Pancreas (tissue), 10 donors: ENCODE measurements at regions not wholly inside any gene's neighbourhood (a gene's known extent, or its start where the extent isn't known, plus 50 kb on each side); places are given as distances from the start of the nearest gene placed in this dataset.
"Not testable (repeated sequence)": the region's sequence is repeated elsewhere in the genome, so short reads cannot be mapped to it uniquely, and the experiment has no call there.

ENCODE experiments used
- ATAC-seq, 4 donors: fragments of 200-7000 bp; cut with Tn5 transposase; one replicate each; pipeline versions ENCODE4 v1.8.0 to v1.9.1; 2020; ENCODE audit warnings: mild to moderate bottlenecking in 4 of 4, moderate library complexity in 4 of 4
- DNase-seq, 6 donors: peaks; one replicate each; pipeline ENCODE4 v3.0.0-alpha.2; 2020
- FAIRE-seq: peaks from 2 replicates; lab custom pipeline; 2012; peaks lifted over from hg19 to GRCh38; lab: Jason Lieb, UNC
- H3K27ac ChIP-seq, 4 donors: fragments of 200-600 bp; sonication (generic); 1 replicate in 3 of 4; 2 replicates in 1 of 4; pipeline versions ENCODE4 v1.5.0 to v1.8.0; 2020
- H3K27me3 ChIP-seq, 4 donors: fragments of 200-600 bp; one replicate each; pipeline ENCODE4 v1.8.0; 2021
- H3K36me3 ChIP-seq, 3 donors: fragments of 200-600 bp; sonication (generic) in 1 of 3; one replicate each; pipeline versions ENCODE4 v1.5.0 to v1.8.0; 2020 to 2021
- H3K4me1 ChIP-seq, 3 donors: fragments of 200-600 bp; one replicate each; pipeline ENCODE4 v1.8.0; 2021
- H3K4me3 ChIP-seq, 4 donors: fragments of 200-600 bp; sonication (generic) in 2 of 4; one replicate each; pipeline versions ENCODE4 v1.5.0 to v1.8.0; 2020 to 2021
- H3K9me3 ChIP-seq, 4 donors: fragments of 200-600 bp; one replicate each; pipeline ENCODE4 v1.8.0; 2021
- WGBS, 2 donors: extraction: QIAGEN DNeasy Blood & Tissue Kit; methylation state at CpG; one replicate each; pipeline ENCODE4 v1.1.7; 2013; 5-methylcytosine and 5-hydroxymethylcytosine counted together
- intact Hi-C, 3 donors: fragments of 100-400 bp; cut with DNase I; formaldehyde crosslinking; loops; one replicate each; pipeline versions ENCODE4 v1.11.1 to v1.14.2; 2022
- TF ChIP-seq, protein P1 (sequence below), 4 donors: fragments of 200-600 bp; sonication (generic) in 3 of 4; IDR thresholded peaks; one replicate each; pipeline versions ENCODE4 v1.5.0 to v1.8.0; 2021; ENCODE audit warnings: antibody characterized with exemption in 4 of 4
- donor health status: healthy with polysubstance abuse.
- donor health status: DM: no; HTN: no; CAD: no; lungs with moderate emphysema.
- donor health status: DM: no; HTN: no; CAD: no.
- donor health status: control.
- donor health status: control.
- donor health status: Bipolar disorder and iron deficiency.
- donor health status: DM: yes; HTN: yes; CAD: no.
- donor health status: DM: no; HTN: no; CAD: no.
- donor health status: DM: no; HTN: no; CAD: no.
- donor health status: DM: yes; HTN: yes; CAD: no.

DNA sequence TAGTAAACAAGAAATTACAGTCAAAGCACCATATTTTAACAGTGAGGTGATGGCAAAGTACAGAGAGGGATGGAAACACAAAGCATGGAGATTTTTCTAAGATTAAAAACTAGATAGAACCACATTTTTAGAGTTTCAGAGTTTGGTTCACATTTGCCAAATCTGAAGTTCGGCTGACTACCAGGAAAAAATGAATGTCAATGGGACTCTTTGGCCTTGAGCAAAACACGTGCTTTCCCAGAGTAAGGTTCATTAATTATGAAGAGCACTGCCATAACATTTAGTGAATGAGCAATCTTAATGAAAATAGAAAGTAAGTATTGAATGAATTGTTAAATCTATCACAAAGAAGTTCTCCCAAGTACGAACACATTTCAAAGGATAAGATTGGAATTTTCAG lies 571.2 kb upstream of the VRK2 start:
- Histone ChIP-seq H3K27ac (no peak overlapping the region), H3K4me3 (no peak overlapping the region), H3K4me1 (no peaks in the 10 kb centered on the region), H3K9me3 (no peaks in the 10 kb centered on the region), H3K27me3 (no peaks in the 10 kb centered on the region), H3K36me3 (no peaks in the 10 kb centered on the region)
- TF ChIP-seq, protein P1, sequence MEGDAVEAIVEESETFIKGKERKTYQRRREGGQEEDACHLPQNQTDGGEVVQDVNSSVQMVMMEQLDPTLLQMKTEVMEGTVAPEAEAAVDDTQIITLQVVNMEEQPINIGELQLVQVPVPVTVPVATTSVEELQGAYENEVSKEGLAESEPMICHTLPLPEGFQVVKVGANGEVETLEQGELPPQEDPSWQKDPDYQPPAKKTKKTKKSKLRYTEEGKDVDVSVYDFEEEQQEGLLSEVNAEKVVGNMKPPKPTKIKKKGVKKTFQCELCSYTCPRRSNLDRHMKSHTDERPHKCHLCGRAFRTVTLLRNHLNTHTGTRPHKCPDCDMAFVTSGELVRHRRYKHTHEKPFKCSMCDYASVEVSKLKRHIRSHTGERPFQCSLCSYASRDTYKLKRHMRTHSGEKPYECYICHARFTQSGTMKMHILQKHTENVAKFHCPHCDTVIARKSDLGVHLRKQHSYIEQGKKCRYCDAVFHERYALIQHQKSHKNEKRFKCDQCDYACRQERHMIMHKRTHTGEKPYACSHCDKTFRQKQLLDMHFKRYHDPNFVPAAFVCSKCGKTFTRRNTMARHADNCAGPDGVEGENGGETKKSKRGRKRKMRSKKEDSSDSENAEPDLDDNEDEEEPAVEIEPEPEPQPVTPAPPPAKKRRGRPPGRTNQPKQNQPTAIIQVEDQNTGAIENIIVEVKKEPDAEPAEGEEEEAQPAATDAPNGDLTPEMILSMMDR (IDR thresholded peaks at IDR 0.05): no peak
- no peak for ATAC-seq
- WGBS, 2 donors: 50 to 56% methylated on average over 3 of the region's 3 CpGs
- no peak for DNase-seq
- intact Hi-C loops: no loop called here
- no peak for FAIRE-seq

DNA sequence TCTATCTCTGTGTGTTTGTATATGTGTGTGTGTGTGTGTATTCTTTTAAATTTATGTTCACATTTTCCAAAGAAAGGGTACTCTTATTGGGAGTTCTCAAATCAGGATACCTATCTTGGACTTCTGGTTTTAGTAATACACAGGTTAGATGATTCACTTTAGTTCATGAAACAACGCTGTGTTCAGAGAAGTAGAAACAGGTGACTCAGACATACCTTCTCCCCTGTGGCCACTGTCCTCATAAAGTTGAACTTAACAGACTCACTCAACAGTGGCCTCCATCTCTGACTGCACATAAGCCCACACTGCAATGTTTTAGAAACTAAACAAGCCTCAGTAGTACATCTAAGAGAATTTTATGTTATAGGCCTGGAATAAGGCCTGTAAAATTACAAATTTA lies 566.6 kb upstream of the VRK2 start:
- DNase-seq (no peak), FAIRE-seq (no peak), ATAC-seq (no peak)
- intact Hi-C loops: no loop called here
- H3K4me3 ChIP-seq: no peak overlapping the region
- H3K27ac ChIP-seq: no peak overlapping the region
- 73 to 76% methylated on average over 1 of the region's 1 CpG for WGBS, 2 donors
- no peaks in the 10 kb centered on the region for H3K9me3 ChIP-seq
- no peaks in the 10 kb centered on the region for H3K27me3 ChIP-seq
- no peaks in the 10 kb centered on the region for H3K36me3 ChIP-seq
- TF ChIP-seq, protein P1 (IDR thresholded peaks at IDR 0.05): no peak
- no peaks in the 10 kb centered on the region for H3K4me1 ChIP-seq

DNA sequence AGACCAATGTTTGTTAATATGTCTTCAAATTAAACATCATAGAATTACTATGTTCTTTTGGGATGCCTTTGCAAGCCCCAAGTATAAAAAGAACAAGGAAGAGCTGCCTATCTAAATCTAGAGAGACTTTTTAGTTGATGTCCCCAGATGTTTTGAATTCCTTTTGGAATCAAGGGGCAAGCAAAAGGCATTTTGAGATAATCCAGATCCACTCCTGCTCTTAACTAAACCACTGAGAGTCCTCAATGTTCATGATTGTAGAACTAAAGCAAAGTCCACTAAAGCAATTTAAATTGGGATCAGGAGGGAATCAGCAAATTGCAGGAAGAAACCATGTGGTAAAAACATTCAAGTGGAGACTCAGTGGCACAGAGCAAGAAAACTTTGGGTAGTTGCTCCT lies 558.5 kb upstream of the VRK2 start:
- no peak overlapping the region for H3K27ac ChIP-seq
- no peak overlapping the region for H3K4me3 ChIP-seq
- H3K36me3 ChIP-seq: no peaks in the 10 kb centered on the region
- DNase-seq (no peak), ATAC-seq (no peak), FAIRE-seq (no peak)
- no peaks in the 10 kb centered on the region for H3K27me3 ChIP-seq
- TF ChIP-seq, protein P1 (IDR thresholded peaks at IDR 0.05): no peak
- no peaks in the 10 kb centered on the region for H3K4me1 ChIP-seq
- intact Hi-C loops: no loop called here
- no peaks in the 10 kb centered on the region for H3K9me3 ChIP-seq

DNA sequence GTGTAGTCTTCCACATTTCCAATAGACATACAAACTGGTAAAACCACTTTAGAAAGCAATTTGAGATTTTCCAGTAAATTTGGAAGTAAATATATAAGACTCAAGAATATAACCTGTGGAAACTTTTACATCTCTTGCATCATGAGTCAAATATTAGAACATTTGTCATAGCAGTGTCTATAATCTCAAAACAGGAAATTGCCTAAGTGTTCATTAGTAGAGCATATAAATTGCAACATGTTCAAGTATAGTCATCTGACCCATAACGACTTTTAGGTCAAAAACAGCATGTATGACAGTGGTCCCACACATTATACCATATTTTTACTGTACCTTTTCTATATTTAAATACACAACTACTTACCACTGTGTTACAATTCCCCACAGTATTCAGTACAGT lies 555.9 kb upstream of the VRK2 start:
- ATAC-seq: no peak
- 67 to 73% methylated on average over 1 of the region's 1 CpG for WGBS, 2 donors
- H3K27ac ChIP-seq: no peak overlapping the region
- no peaks in the 10 kb centered on the region for H3K36me3 ChIP-seq
- H3K9me3 ChIP-seq: no peaks in the 10 kb centered on the region
- no peak overlapping the region for H3K4me3 ChIP-seq
- H3K27me3 ChIP-seq: no peaks in the 10 kb centered on the region
- no peak for DNase-seq
- FAIRE-seq: no peak
- no peaks in the 10 kb centered on the region for H3K4me1 ChIP-seq
- intact Hi-C loops: no loop called here
- TF ChIP-seq, protein P1 (IDR thresholded peaks at IDR 0.05): no peak

DNA sequence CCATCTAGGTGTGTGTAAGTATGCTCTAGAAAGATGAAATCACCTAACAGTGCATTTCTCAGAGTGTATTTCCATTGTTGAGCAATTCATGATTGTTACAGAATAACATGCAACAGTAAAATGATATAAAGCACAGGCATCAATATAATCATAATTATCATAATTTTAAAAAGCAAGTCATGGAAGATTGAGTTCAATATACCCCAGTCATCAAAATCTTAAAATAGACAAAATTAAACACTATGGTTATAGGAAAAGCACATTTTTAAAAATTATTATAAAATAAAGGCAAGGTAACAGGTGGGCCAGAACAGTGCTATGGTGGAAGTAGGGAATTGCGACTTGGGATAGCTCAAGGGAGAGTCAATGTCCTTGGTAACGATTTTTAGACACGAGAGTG lies 555.4 kb upstream of the VRK2 start:
- 84 to 91% methylated on average over 3 of the region's 3 CpGs for WGBS, 2 donors

DNA sequence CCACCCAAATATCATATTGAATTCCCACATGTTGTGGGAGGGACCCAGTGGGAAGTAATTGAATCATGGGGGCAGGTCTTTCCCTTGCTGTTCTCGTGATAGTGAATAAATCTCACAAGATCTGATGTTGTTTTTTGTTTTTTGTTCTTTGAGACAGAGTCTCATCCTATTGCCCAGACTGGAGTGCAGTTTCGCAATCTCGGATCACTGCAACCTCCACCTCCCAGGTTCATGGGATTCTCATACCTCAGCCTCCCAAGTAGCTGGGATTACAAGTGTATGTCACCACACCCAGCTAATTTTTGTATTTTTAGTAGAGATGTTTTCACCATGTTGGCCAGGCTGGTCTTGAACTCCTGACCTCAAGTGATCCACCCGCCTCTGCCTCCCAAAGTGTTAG lies 552.6 kb upstream of the VRK2 start:
- FAIRE-seq, H3K27ac ChIP-seq, H3K4me3 ChIP-seq, H3K27me3 ChIP-seq, intact Hi-C loops, H3K9me3 ChIP-seq, ATAC-seq, DNase-seq, H3K4me1 ChIP-seq, H3K36me3 ChIP-seq: not testable (repeated sequence)
- WGBS, 2 donors: 76 to 91% methylated on average over 4 of the region's 4 CpGs

More for the DNA sequence above, 555.4 kb upstream of the VRK2 start:
- Histone ChIP-seq H3K4me1 (no peaks in the 10 kb centered on the region), H3K27ac (no peak overlapping the region), H3K27me3 (no peaks in the 10 kb centered on the region), H3K9me3 (no peaks in the 10 kb centered on the region), H3K4me3 (no peak overlapping the region), H3K36me3 (no peaks in the 10 kb centered on the region)
- ATAC-seq (no peak), FAIRE-seq (no peak), DNase-seq (no peak)
- TF ChIP-seq, protein P1 (IDR thresholded peaks at IDR 0.05): no peak
- intact Hi-C loops: no loop called here
